Thymus (tissue), 11 donors: ENCODE measurements at regions not wholly inside any gene's neighbourhood (a gene's known extent, or its start where the extent isn't known, plus 50 kb on each side); places are given as distances from the start of the nearest gene placed in this dataset.

Experiments
- DNase-seq, 9 donors: peaks; one replicate each; pipeline ENCODE4 v3.0.0-alpha.2; 2013; ENCODE audit warnings: low spot score in 9 of 9, low read depth in 6 of 9, missing footprints in 1 of 9
- H3K27ac ChIP-seq, 2 donors: one replicate each; pipeline ENCODE4 v1.5.1; 2013; ENCODE audit warnings: control low read depth in 1 of 2, low read depth in 1 of 2, low read length in 1 of 2, mild to moderate bottlenecking in 1 of 2, moderate library complexity in 1 of 2
- H3K27me3 ChIP-seq, 2 donors: one replicate each; pipeline ENCODE4 v1.5.1; 2013; ENCODE audit warnings: low read length in 1 of 2; ENCODE audit not compliant: control insufficient read depth in 2 of 2, insufficient read depth in 1 of 2
- H3K36me3 ChIP-seq, 2 donors: one replicate each; pipeline ENCODE4 v1.5.1; 2013; ENCODE audit warnings: low read length in 1 of 2, mild to moderate bottlenecking in 1 of 2, moderate library complexity in 1 of 2; ENCODE audit not compliant: control insufficient read depth in 2 of 2, insufficient read depth in 2 of 2
- H3K4me1 ChIP-seq, 2 donors: one replicate each; pipeline ENCODE4 v1.5.1; 2013; ENCODE audit warnings: low read length in 2 of 2; ENCODE audit not compliant: control insufficient read depth in 2 of 2, insufficient read depth in 2 of 2
- H3K4me3 ChIP-seq, 2 donors: one replicate each; pipeline ENCODE4 v1.5.1; 2013; ENCODE audit warnings: low read length in 2 of 2, control low read depth in 1 of 2, mild to moderate bottlenecking in 1 of 2
- H3K9me3 ChIP-seq, 2 donors: one replicate each; pipeline ENCODE4 v1.5.1; 2013; ENCODE audit warnings: low read length in 1 of 2, mild to moderate bottlenecking in 1 of 2; ENCODE audit not compliant: control insufficient read depth in 2 of 2, insufficient read depth in 1 of 2
- WGBS: extraction: QIAGEN DNeasy Blood & Tissue Kit; methylation state at CpG from one replicate; pipeline ENCODE4 v1.1.7; 2013; 5-methylcytosine and 5-hydroxymethylcytosine counted together
- donor health status: healthy.

GRCh38 chr7:136526408-136527105 is 341.9 kb upstream of the CHRM2 start:
- H3K9me3 ChIP-seq, result peaks cover 5 to 16% of the 10 kb centered on the region in 2 donors
- no peak overlapping the region for H3K27ac ChIP-seq
- H3K4me3 ChIP-seq, result no peak overlapping the region
- H3K27me3 ChIP-seq, result no peaks in the 10 kb centered on the region
- no peaks in the 10 kb centered on the region for H3K36me3 ChIP-seq
- no peak for DNase-seq
- no peaks in the 10 kb centered on the region for H3K4me1 ChIP-seq
- 95% methylated on average over 7 of the region's 7 CpGs for WGBS

GRCh38 chr7:136523571-136523970 is 344.9 kb upstream of the CHRM2 start:
- Histone ChIP-seq H3K4me3 (no peak overlapping the region), H3K27ac (no peak overlapping the region), H3K9me3 (peaks cover 5 to 16% of the 10 kb centered on the region in 2 donors), H3K27me3 (no peaks in the 10 kb centered on the region), H3K36me3 (no peaks in the 10 kb centered on the region), H3K4me1 (no peaks in the 10 kb centered on the region)
- no peak for DNase-seq
- WGBS, result 91% methylated on average over 3 of the region's 3 CpGs

- DNase-seq, result no peak
- Histone ChIP-seq H3K9me3 (no peaks in the 10 kb centered on the region), H3K4me1 (no peaks in the 10 kb centered on the region), H3K27ac (no peak overlapping the region), H3K4me3 (no peak overlapping the region), H3K27me3 (no peaks in the 10 kb centered on the region), H3K36me3 (no peaks in the 10 kb centered on the region)
- WGBS, result 80% methylated on average over 1 of the region's 1 CpG
Observed at GRCh38 chr7:136517971-136518370, 350.5 kb upstream of the CHRM2 start.

- no peaks in the 10 kb centered on the region for H3K4me1 ChIP-seq
- H3K27ac ChIP-seq, result no peak overlapping the region
- 93% methylated on average over 2 of the region's 2 CpGs for WGBS
- no peak for DNase-seq
- H3K4me3 ChIP-seq, result no peak overlapping the region
- no peaks in the 10 kb centered on the region for H3K27me3 ChIP-seq
- H3K36me3 ChIP-seq, result no peaks in the 10 kb centered on the region
- peaks cover 0 to 1% of the 10 kb centered on the region in 2 donors for H3K9me3 ChIP-seq
Observed at GRCh38 chr7:136514776-136515175, 353.7 kb upstream of the CHRM2 start.

- no peak for DNase-seq
- Histone ChIP-seq H3K27me3 (no peaks in the 10 kb centered on the region), H3K4me3 (no peak overlapping the region), H3K4me1 (no peaks in the 10 kb centered on the region), H3K27ac (no peak overlapping the region), H3K9me3 (peaks cover 0 to 7% of the 10 kb centered on the region in 2 donors), H3K36me3 (no peaks in the 10 kb centered on the region)
- WGBS, result 93% methylated on average over 2 of the region's 2 CpGs
Observed at GRCh38 chr7:136513744-136514143, 354.7 kb upstream of the CHRM2 start.

GRCh38 chr7:136509466-136509865 is 359.0 kb upstream of the CHRM2 start:
- H3K27me3 ChIP-seq, result no peaks in the 10 kb centered on the region
- no peaks in the 10 kb centered on the region for H3K36me3 ChIP-seq
- no peak overlapping the region for H3K27ac ChIP-seq
- WGBS, result 88% methylated on average over 3 of the region's 3 CpGs
- peaks cover 0 to 7% of the 10 kb centered on the region in 2 donors for H3K9me3 ChIP-seq
- no peak overlapping the region for H3K4me3 ChIP-seq
- DNase-seq, result no peak
- H3K4me1 ChIP-seq, result no peaks in the 10 kb centered on the region

GRCh38 chr7:136502162-136502561 is 366.3 kb upstream of the CHRM2 start:
- Histone ChIP-seq H3K27ac (no peak overlapping the region), H3K9me3 (no peaks in the 10 kb centered on the region), H3K36me3 (no peaks in the 10 kb centered on the region), H3K27me3 (no peaks in the 10 kb centered on the region), H3K4me3 (no peak overlapping the region), H3K4me1 (no peaks in the 10 kb centered on the region)
- 87% methylated on average over 1 of the region's 1 CpG for WGBS
- DNase-seq, result no peak

GRCh38 chr7:136501151-136501550 is 367.3 kb upstream of the CHRM2 start:
- no peaks in the 10 kb centered on the region for H3K4me1 ChIP-seq
- WGBS, result 95% methylated on average over 3 of the region's 3 CpGs
- no peaks in the 10 kb centered on the region for H3K27me3 ChIP-seq
- no peaks in the 10 kb centered on the region for H3K9me3 ChIP-seq
- no peak overlapping the region for H3K4me3 ChIP-seq
- H3K27ac ChIP-seq, result no peak overlapping the region
- no peak for DNase-seq
- no peaks in the 10 kb centered on the region for H3K36me3 ChIP-seq

- Histone ChIP-seq H3K4me1 (no peaks in the 10 kb centered on the region), H3K27me3 (no peaks in the 10 kb centered on the region), H3K27ac (no peak overlapping the region), H3K36me3 (no peaks in the 10 kb centered on the region), H3K4me3 (no peak overlapping the region), H3K9me3 (no peaks in the 10 kb centered on the region)
- no peak for DNase-seq
- 70% methylated on average over 2 of the region's 2 CpGs for WGBS
Observed at GRCh38 chr7:136496551-136496950, 371.9 kb upstream of the CHRM2 start.
